ENCODE measurements at regions not wholly inside any gene's neighbourhood (a gene's known extent, or its start where the extent isn't known, plus 50 kb on each side); places are given as distances from the start of the nearest gene placed in this dataset.
"Not testable (repeated sequence)": the region's sequence is repeated elsewhere in the genome, so short reads cannot be mapped to it uniquely, and the experiment has no call there.

GRCh38 chr3:759106-759505 is 333.7 kb upstream of the CNTN6 start:
- H3K9me3 ChIP-seq: peaks cover 43% of the 10 kb centered on the region
- no peak for ATAC-seq
- TF ChIP-seq CTCF (IDR thresholded peaks at IDR 0.05): no peak
- intact Hi-C loops (cut with DNase I, micrococcal nuclease): no loop called here
- H3K4me1 ChIP-seq (ENCODE audit: low read depth): no peaks in the 10 kb centered on the region
- H3K4me3 ChIP-seq: no peak overlapping the region
- no peak for DNase-seq
- H3K36me3 ChIP-seq (ENCODE audit: low read depth): no peaks in the 10 kb centered on the region

- H3K36me3 ChIP-seq (ENCODE audit: low read depth); intact Hi-C loops (cut with DNase I, micrococcal nuclease); H3K9me3 ChIP-seq; ATAC-seq; H3K4me3 ChIP-seq; H3K4me1 ChIP-seq (ENCODE audit: low read depth); DNase-seq: not testable (repeated sequence)
Measured at GRCh38 chr3:773433-773832, 319.4 kb upstream of the CNTN6 start.

GRCh38 chr3:775178-775880 is 317.5 kb upstream of the CNTN6 start:
- intact Hi-C loops (cut with DNase I, micrococcal nuclease): no loop called here
- ATAC-seq (no peak), DNase-seq (no peak)
- Histone ChIP-seq H3K4me3 (no peak overlapping the region), H3K36me3 (ENCODE audit: low read depth) (no peaks in the 10 kb centered on the region), H3K4me1 (ENCODE audit: low read depth) (no peaks in the 10 kb centered on the region), H3K9me3 (peaks cover 5% of the 10 kb centered on the region)
- no peak for TF ChIP-seq CTCF (IDR thresholded peaks at IDR 0.05)

GRCh38 chr3:780505-780904 is 312.3 kb upstream of the CNTN6 start:
- TF ChIP-seq CTCF (IDR thresholded peaks at IDR 0.05): no peak
- intact Hi-C loops (cut with DNase I, micrococcal nuclease): no loop called here
- no peak for ATAC-seq

GRCh38 chr3:791442-791841 is 301.4 kb upstream of the CNTN6 start:
- intact Hi-C loops (cut with DNase I, micrococcal nuclease): no loop called here
- no peak overlapping the region for H3K4me3 ChIP-seq
- H3K4me1 ChIP-seq (ENCODE audit: low read depth): no peaks in the 10 kb centered on the region
- no peak for DNase-seq
- no peak for TF ChIP-seq CTCF (IDR thresholded peaks at IDR 0.05)
- no peaks in the 10 kb centered on the region for H3K36me3 ChIP-seq (ENCODE audit: low read depth)
- ATAC-seq: no peak
- peaks cover 27% of the 10 kb centered on the region for H3K9me3 ChIP-seq

More at GRCh38 chr3:780505-780904, 312.3 kb upstream of the CNTN6 start:
- Histone ChIP-seq H3K4me3 (no peak overlapping the region), H3K9me3 (peaks cover 14% of the 10 kb centered on the region), H3K4me1 (ENCODE audit: low read depth) (no peaks in the 10 kb centered on the region), H3K36me3 (ENCODE audit: low read depth) (no peaks in the 10 kb centered on the region)
- no peak for DNase-seq

- TF ChIP-seq CTCF (IDR thresholded peaks at IDR 0.05): no peak
- no peak for DNase-seq
- H3K9me3 ChIP-seq: peaks cover 27% of the 10 kb centered on the region
- no peak overlapping the region for H3K4me3 ChIP-seq
- H3K4me1 ChIP-seq (ENCODE audit: low read depth): no peaks in the 10 kb centered on the region
- ATAC-seq: no peak
- H3K36me3 ChIP-seq (ENCODE audit: low read depth): no peaks in the 10 kb centered on the region
- intact Hi-C loops (cut with DNase I, micrococcal nuclease): no loop called here
Measured at GRCh38 chr3:792630-793029, 300.2 kb upstream of the CNTN6 start.

Data from mucosa of descending colon (tissue), 3 donors.